ENCODE measurements at regions not wholly inside any gene's neighbourhood (a gene's known extent, or its start where the extent isn't known, plus 50 kb on each side); places are given as distances from the start of the nearest gene placed in this dataset.

- peaks cover 16% of the 10 kb centered on the region for H3K4me1 ChIP-seq (ENCODE audit: insufficient read depth)
- no peaks in the 10 kb centered on the region for H3K9me2 ChIP-seq (ENCODE audit: insufficient read depth)
- no peak for TF ChIP-seq EZH2phosphoT487 (IDR thresholded peaks at IDR 0.05; ENCODE audit: insufficient read depth, low read depth)
- TF ChIP-seq EZH2 (IDR thresholded peaks at IDR 0.05; ENCODE audit: insufficient read depth, poor library complexity, severe bottlenecking), result no peak
- no peaks in the 10 kb centered on the region for H4K20me1 ChIP-seq (ENCODE audit: insufficient read depth)
- H3K9ac ChIP-seq, result no peak overlapping the region
- peaks cover 8% of the 10 kb centered on the region; the same call in 1 of the 2 replicates for H3F3A ChIP-seq (ENCODE audit: insufficient read depth)
- no peak overlapping the region for H3K4me3 ChIP-seq
- in situ Hi-C loops (cut with MboI), result no loop called here
- 92 to 93% methylated on average over 21 of the region's 21 CpGs for WGBS, 2 experiments (ENCODE audit: low coverage in 1 of 2, low lambda C conversion rate in 2 of 2, missing lambda C conversion rate in 2 of 2)
- H3K36me3 ChIP-seq (ENCODE audit: low read depth), result no peaks in the 10 kb centered on the region
- no peaks in the 10 kb centered on the region for H3K27me3 ChIP-seq (replicated peaks; ENCODE audit: insufficient read depth)
- no peak overlapping the region for H2AFZ ChIP-seq
- no peak overlapping the region for H3K27ac ChIP-seq
- H3K79me2 ChIP-seq (ENCODE audit: insufficient read depth), result peaks cover 10% of the 10 kb centered on the region; the same call in 1 of the 2 replicates
- no peak overlapping the region for H3K4me2 ChIP-seq (ENCODE audit: unreplicated experiment)
- H3K9me3 ChIP-seq (ENCODE audit: low read depth), result no peaks in the 10 kb centered on the region
- no peak for DNase-seq
Measured at GRCh38 chr16:85510041-85510659, 103.0 kb upstream of the GSE1 start.

- Histone ChIP-seq H3K9me3 (ENCODE audit: low read depth) (no peaks in the 10 kb centered on the region), H3K27ac (no peak overlapping the region), H3K36me3 (ENCODE audit: low read depth) (no peaks in the 10 kb centered on the region), H3K4me2 (ENCODE audit: unreplicated experiment) (no peak overlapping the region), H3K4me1 (ENCODE audit: insufficient read depth) (peaks cover 31% of the 10 kb centered on the region), H3K9ac (no peak overlapping the region), H2AFZ (no peak overlapping the region), H3K27me3 (replicated peaks; ENCODE audit: insufficient read depth) (no peaks in the 10 kb centered on the region), H4K20me1 (ENCODE audit: insufficient read depth) (no peaks in the 10 kb centered on the region), H3K79me2 (ENCODE audit: insufficient read depth) (peaks cover 10% of the 10 kb centered on the region; the same call in 1 of the 2 replicates), H3K4me3 (no peak overlapping the region), H3F3A (ENCODE audit: insufficient read depth) (peaks cover 8% of the 10 kb centered on the region; the same call in 1 of the 2 replicates), H3K9me2 (ENCODE audit: insufficient read depth) (no peaks in the 10 kb centered on the region)
- in situ Hi-C loops (cut with MboI), result no loop called here
- DNase-seq, result no peak
- no peak for TF ChIP-seq EZH2phosphoT487 (IDR thresholded peaks at IDR 0.05; ENCODE audit: insufficient read depth, low read depth)
- TF ChIP-seq EZH2 (IDR thresholded peaks at IDR 0.05; ENCODE audit: insufficient read depth, poor library complexity, severe bottlenecking), result no peak
- WGBS, 2 experiments (ENCODE audit: low coverage in 1 of 2, low lambda C conversion rate in 2 of 2, missing lambda C conversion rate in 2 of 2), result 91% methylated on average over 24 of the region's 24 CpGs
Measured at GRCh38 chr16:85511938-85512807, 100.9 kb upstream of the GSE1 start.

- H3F3A ChIP-seq (ENCODE audit: insufficient read depth), result peaks cover 8% of the 10 kb centered on the region; the same call in 1 of the 2 replicates
- H3K4me2 ChIP-seq (ENCODE audit: unreplicated experiment), result no peak overlapping the region
- H2AFZ ChIP-seq, result no peak overlapping the region
- no peaks in the 10 kb centered on the region for H4K20me1 ChIP-seq (ENCODE audit: insufficient read depth)
- no peak overlapping the region for H3K27ac ChIP-seq
- in situ Hi-C loops (cut with MboI), result no loop called here
- peaks cover 10% of the 10 kb centered on the region; the same call in 1 of the 2 replicates for H3K79me2 ChIP-seq (ENCODE audit: insufficient read depth)
- peaks cover 31% of the 10 kb centered on the region for H3K4me1 ChIP-seq (ENCODE audit: insufficient read depth)
- no peaks in the 10 kb centered on the region for H3K36me3 ChIP-seq (ENCODE audit: low read depth)
- no peak for DNase-seq
- H3K9me3 ChIP-seq (ENCODE audit: low read depth), result no peaks in the 10 kb centered on the region
- H3K27me3 ChIP-seq (replicated peaks; ENCODE audit: insufficient read depth), result no peaks in the 10 kb centered on the region
- no peaks in the 10 kb centered on the region for H3K9me2 ChIP-seq (ENCODE audit: insufficient read depth)
- 76 to 80% methylated on average over 6 to 7 of the region's 7 CpGs for WGBS, 2 experiments (ENCODE audit: low coverage in 1 of 2, low lambda C conversion rate in 2 of 2, missing lambda C conversion rate in 2 of 2)
- TF ChIP-seq EZH2phosphoT487 (IDR thresholded peaks at IDR 0.05; ENCODE audit: insufficient read depth, low read depth), result no peak
- TF ChIP-seq EZH2 (IDR thresholded peaks at IDR 0.05; ENCODE audit: insufficient read depth, poor library complexity, severe bottlenecking), result no peak
- no peak overlapping the region for H3K9ac ChIP-seq
- no peak overlapping the region for H3K4me3 ChIP-seq
Measured at GRCh38 chr16:85512808-85513115, 100.4 kb upstream of the GSE1 start.

GRCh38 chr16:85513180-85513579 is 99.9 kb upstream of the GSE1 start:
- Histone ChIP-seq H2AFZ (no peak overlapping the region), H3K4me1 (ENCODE audit: insufficient read depth) (peaks cover 31% of the 10 kb centered on the region), H3K9me3 (ENCODE audit: low read depth) (no peaks in the 10 kb centered on the region), H4K20me1 (ENCODE audit: insufficient read depth) (no peaks in the 10 kb centered on the region), H3K9ac (no peak overlapping the region), H3K79me2 (ENCODE audit: insufficient read depth) (peaks cover 10% of the 10 kb centered on the region; the same call in 1 of the 2 replicates), H3K4me3 (no peak overlapping the region), H3K27ac (no peak overlapping the region), H3K9me2 (ENCODE audit: insufficient read depth) (no peaks in the 10 kb centered on the region), H3K27me3 (replicated peaks; ENCODE audit: insufficient read depth) (no peaks in the 10 kb centered on the region), H3K4me2 (ENCODE audit: unreplicated experiment) (no peak overlapping the region), H3F3A (ENCODE audit: insufficient read depth) (peaks cover 8% of the 10 kb centered on the region; the same call in 1 of the 2 replicates), H3K36me3 (ENCODE audit: low read depth) (no peaks in the 10 kb centered on the region)
- no peak for DNase-seq
- in situ Hi-C loops (cut with MboI), result no loop called here
- 86 to 87% methylated on average over 9 of the region's 9 CpGs for WGBS, 2 experiments (ENCODE audit: low coverage in 1 of 2, low lambda C conversion rate in 2 of 2, missing lambda C conversion rate in 2 of 2)
- TF ChIP-seq EZH2 (IDR thresholded peaks at IDR 0.05; ENCODE audit: insufficient read depth, poor library complexity, severe bottlenecking) (no peak), EZH2phosphoT487 (IDR thresholded peaks at IDR 0.05; ENCODE audit: insufficient read depth, low read depth) (no peak)
